ENCODE measurements at regions not wholly inside any gene's neighbourhood (a gene's known extent, or its start where the extent isn't known, plus 50 kb on each side); places are given as distances from the start of the nearest gene placed in this dataset.

DNA sequence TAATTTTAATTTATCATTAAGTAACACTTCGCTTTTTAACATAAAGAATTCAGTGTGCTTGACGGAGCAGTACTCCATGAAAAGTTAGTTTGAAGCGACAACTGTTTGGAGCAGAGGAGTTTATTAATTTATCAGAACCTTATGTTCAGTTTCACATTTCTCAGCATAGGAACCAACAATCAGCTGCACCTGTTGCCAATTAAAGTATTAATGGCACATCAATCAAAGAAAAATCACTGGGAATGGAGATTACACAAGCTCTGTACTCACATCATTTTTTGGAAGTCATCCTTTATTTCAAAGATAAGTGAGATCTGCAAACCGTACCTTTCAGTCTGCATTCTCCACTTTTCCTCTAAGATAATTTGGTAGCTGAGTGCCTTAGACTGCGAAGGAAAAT is 344.6 kb downstream of the LMO4 start:
- in situ Hi-C loops (cut with MboI; ENCODE audit: low sequenced_read_pairs) = no loop called here

DNA sequence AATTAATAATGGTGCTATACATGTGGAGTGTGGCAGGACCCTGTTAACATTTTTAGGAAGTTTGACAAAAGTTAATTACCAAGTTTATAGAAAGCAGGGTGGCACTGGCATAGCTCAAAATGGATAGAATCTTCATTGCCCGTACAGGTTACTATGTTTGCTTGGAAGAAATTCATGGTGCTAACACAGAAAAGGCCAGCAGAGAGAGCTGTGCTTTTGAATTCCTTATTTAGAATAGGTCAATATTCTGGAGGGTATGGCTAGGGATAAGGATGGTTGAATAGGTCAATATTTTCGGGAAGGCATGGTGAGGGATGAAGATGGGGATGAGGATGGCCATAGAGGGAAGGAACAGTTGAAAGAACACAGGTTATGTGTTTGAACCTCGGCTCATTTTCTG is 345.1 kb downstream of the LMO4 start:
- in situ Hi-C loops (cut with MboI; ENCODE audit: low sequenced_read_pairs) = no loop called here

DNA sequence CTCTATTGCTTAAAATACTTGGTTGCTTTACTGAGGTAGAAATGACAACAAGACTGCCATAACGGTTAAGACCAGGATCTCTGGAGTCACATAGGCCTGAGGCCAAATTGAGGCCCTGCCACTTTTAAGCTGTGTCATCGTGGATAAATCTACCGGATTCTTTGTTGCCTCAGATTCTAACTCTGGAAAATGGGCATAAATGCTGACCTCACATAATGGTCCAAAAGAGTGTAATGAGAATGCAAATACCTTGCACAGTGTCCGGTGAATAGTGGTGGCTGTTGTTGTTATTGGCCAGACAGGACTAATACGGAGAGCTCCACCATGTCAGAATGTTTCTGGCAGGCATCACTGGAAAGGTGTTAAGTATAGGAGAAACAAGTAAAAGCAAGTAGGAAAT is 346.1 kb downstream of the LMO4 start:
- in situ Hi-C loops (cut with MboI; ENCODE audit: low sequenced_read_pairs) = no loop called here

DNA sequence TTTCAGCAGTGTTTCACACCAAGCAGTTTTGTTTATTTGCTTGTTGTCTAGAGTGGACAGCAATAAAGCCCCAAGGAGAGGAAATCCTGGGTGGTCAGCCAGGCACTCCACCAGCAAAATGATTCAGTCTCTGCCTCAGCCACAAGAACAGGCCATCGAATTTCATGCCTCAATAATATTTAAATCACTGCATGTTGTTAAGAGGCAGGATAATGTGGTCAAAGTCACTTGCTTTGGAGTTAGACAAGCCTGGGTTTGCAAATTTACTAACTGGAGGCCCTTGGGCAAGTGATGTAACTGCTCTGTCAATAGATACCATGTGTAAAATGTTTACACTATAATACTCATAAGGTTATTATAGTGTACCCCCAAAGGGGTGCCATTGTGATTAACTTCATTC is 349.6 kb downstream of the LMO4 start:
- in situ Hi-C loops (cut with MboI; ENCODE audit: low sequenced_read_pairs) = no loop called here

DNA sequence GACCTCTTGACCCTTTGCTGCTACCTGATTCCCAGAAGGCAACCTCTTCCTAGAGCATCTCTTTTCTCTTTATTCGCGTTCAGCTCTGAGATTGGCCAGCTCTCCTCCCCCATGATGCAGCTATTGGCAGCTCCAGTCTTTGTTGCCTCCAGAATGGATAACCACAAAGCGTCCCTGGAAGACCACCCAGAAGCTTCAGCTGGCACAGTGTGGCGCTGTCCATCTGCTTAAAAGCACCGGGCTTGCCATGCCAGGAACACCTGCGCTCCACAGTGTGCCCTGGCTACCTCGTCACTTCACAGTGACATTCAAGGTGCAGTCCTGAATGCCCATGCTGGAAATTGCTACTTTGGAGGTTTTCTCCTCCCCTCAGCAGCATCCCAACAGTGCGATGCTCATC is 353.9 kb downstream of the LMO4 start:
- in situ Hi-C loops (cut with MboI; ENCODE audit: low sequenced_read_pairs) = no loop called here

DNA sequence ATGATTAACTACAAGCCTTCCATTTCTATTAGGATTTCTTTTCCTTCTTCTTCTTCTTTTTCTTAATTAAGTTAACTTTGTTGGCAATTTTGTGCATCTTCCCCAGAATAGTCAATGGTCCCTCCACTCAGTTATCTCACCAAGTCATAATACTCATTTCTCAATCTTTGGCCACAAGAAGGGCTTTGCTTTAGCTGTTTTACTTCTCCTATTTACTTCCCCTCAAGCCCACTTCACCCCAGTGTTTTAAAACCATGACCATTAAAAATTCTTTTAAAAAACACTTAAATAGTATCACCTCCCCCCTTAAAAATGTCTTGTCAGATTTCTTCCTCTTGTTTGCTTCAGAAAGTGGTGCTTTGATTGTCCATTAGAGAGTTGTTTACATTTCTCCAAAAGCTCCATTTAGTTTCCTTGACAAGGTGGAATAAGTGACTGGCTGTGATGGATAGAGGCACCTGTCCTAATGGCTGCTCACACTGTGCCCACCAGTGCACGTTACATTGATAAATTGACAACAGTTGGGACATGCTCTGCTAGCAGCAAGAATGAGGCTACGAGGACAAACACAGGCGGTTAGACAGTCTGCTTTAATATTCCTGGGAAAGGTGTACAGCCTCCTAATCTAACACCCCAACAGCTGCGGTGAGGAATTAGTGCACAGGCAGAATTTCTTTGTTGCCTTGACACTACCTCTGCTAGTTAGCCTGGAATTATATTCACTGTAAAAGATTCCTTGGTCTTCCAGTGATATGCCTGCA is 354.7 kb downstream of the LMO4 start:
- in situ Hi-C loops (cut with MboI; ENCODE audit: low sequenced_read_pairs) = no loop called here

DNA sequence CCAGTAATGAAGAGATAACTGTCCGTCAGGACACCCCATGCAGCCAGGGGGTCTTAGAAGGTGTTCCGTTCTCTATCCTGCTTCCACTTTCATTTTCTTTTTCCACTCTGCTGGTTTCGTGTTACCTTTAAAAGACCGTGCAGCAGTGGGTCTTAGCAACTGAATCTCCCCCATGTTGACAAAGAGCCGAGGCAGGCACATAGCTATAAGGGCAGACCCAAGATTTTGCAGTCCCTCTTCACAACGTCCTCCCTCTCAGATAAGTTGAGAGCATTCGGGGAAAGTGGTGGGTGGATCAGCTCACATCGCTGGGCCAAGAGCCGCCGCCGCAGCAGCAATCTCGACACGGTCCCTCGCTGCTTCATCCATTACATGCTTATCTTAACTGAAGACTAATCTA is 355.5 kb downstream of the LMO4 start:
- in situ Hi-C loops (cut with MboI; ENCODE audit: low sequenced_read_pairs) = no loop called here

DNA sequence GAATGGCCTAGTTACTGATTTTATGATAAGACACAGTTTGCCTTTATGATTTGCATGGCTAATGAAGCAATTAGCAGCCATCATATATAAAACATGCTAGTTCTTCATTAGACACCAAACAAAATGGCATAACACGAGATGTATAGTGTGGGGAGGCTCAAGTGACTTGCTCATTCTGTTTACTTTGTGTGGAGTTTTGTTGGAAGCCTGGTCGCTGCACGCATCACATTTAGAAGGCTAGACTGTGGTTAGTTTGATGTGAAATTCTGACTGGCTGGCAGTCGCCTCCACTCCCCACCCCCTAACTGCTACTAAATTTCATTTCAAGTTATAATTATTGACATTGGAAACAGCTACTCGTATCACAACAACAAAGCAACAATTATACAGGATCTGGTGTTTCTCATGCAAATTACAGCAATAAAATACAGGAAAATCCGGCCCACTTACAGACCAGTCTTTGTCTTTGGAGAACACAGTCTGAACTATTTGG is 356.1 kb downstream of the LMO4 start:
- in situ Hi-C loops (cut with MboI; ENCODE audit: low sequenced_read_pairs) = no loop called here

DNA sequence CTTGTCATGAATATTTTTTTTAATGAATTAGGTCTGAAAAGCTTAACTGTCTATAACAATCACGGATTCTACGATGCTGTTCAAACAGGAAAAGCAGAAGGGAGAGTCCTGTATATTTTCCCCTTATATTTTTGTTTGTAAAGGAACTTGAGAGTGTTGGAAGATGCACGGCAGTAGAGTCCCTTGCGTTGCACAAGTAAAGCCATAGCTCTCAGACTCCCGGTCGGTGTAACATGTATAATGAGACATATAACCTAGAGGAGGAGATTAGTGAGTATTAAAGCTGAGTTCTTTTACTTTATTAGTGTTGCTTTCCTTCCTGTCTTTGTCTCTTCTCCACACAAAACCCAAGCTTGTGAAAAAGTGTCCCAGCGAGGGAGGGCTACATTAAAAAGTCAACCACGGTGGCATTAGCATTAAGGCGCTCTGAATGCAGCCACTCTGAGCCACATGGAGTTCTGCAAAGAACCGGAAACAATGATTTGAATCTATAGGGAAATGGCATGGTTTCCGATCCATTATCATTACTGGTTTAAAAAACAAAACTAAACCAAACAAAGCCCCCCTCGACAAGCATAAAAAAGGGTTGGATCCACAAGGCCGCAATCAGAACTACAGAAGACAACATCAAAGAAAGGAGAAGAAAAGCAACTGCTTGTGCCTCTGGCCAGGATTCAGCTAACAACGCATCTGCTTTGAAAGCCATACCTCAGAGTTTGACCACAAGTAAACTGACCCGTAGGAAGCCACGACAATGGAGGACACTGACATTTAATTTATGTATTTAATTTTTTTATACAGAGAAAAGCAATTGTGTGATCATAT is 356.8 kb downstream of the LMO4 start:
- in situ Hi-C loops (cut with MboI; ENCODE audit: low sequenced_read_pairs) = no loop called here

DNA sequence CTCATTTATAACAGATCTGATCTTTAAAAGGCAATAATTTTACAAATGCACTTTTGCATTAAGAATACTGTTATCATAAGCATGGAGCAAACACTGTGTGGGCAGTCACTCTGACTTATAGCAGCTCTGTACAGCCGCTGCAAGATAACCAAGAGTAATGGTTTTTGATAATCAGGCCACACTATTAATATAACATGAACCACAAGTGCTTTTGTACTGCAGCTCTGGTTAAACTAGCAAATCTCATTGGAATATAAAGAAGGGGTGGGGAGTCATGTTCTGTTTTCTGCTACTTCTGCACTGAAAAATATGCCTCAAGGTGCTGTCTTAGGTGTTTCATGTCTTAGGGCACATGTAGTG is 357.4 kb downstream of the LMO4 start:
- in situ Hi-C loops (cut with MboI; ENCODE audit: low sequenced_read_pairs) = no loop called here

DNA sequence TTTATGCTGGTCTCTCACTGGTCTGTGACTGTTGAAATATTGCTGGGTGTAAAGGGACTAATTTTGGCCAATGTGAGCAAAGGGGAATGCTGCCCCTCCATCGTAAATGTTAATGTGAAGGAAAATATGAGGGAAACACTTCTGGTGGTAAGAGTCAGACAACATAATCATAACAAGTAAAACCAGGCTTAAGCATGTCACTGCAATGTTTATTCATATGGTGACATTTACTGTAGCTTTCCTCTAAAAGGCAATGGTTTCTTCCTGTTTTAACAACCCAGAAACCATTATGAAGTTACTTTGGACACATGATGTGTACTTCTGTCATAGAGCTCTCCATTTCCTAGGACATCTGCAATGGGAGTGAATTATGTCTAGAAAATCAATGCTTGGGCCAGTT is 358.0 kb downstream of the LMO4 start:
- in situ Hi-C loops (cut with MboI; ENCODE audit: low sequenced_read_pairs) = no loop called here

DNA sequence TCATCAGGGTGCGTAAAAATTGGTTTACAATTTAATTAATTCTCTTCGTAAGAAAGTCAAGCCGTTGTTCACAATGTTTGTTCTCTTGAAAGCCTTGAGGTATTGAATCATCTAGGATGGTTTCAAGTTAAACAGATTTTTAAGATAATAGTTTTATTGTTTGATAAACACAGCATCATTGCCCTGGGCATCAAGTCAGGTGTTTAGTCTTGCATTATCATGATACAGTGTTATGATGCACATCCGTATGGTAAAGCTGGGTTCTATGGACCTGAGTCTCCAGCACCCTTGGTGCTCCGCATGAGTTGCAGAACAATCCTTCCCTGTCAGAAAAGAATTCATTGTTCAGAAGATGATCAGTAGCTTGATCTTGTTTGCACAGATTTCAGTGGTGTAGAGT is 359.5 kb downstream of the LMO4 start:
- in situ Hi-C loops (cut with MboI; ENCODE audit: low sequenced_read_pairs) = no loop called here

DNA sequence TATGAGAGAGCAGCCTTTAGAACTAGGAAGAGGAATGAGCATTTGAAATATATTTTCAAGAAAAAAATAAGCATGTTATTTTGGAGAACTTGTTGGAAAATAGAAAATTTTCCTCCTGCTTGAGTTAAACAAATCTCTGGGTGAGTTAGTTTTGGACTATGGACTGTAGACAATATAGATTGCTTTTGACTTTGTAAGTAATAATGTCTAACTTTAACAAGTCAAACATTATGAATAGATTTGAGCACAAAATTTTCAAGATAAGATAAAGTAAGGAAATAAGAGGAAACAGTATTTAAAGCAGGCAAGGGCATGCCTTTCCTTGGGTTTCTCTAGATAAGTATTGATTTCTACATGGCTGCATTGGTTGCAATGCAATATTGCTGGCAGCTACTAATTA is 360.8 kb downstream of the LMO4 start:
- in situ Hi-C loops (cut with MboI; ENCODE audit: low sequenced_read_pairs) = no loop called here

DNA sequence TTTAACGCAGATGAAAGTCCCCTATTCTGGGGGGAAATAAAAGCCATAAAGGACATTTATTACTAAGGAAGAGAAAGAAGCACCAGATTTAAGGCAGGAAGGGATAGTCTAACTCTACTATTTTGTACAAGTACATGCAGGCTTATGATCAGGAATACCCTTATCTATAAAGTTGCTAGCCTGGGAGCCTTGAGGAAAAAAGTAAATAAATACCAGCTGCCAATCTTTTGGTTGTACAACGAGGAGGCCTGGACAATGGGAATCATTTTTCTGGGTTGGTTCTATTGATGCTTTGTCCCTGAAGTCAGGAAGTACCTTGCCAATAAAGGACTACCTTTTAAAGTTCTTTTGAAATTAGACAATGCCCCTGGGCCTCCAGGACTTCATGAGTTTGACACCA is 367.8 kb downstream of the LMO4 start:
- in situ Hi-C loops (cut with MboI; ENCODE audit: low sequenced_read_pairs) = no loop called here

DNA sequence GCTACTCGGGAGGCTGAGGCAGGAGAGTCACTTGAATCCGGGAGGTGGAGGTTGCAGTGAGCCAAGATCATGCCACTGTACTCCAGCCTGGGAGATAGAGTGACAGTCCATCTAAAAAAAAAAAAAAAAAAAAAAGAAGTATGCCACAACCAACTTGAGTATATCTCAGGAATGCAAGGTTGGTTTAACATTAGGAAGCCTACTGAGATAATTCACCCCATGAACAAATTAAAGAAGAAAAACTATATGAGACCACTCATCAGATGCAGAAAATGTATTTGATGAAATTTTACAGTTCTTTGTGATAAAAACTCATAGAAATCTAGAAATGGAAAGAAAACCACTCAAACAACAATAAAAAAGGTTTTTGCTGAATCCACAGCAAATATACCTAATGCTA is 373.8 kb downstream of the LMO4 start:
- in situ Hi-C loops (cut with MboI; ENCODE audit: low sequenced_read_pairs) = no loop called here

DNA sequence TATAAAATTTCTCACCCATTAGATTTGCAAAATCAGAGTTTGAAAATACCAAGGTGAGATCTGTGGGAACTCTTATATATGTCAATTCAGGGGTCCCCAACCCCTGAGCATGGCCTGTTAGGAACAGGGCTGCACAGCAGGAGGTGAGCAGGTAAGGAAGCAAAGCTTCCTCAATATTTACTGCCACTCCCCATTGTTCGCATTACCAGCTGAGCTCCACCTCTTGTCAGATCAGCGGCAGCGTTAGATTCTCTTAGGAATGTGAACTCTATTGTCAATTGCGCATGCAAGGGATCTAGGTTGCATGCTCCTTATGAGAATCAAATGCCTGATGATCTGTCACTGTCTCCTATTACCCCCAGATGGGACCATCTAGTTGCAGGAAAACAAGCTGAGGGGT is 376.6 kb downstream of the LMO4 start:
- in situ Hi-C loops (cut with MboI; ENCODE audit: low sequenced_read_pairs) = no loop called here

DNA sequence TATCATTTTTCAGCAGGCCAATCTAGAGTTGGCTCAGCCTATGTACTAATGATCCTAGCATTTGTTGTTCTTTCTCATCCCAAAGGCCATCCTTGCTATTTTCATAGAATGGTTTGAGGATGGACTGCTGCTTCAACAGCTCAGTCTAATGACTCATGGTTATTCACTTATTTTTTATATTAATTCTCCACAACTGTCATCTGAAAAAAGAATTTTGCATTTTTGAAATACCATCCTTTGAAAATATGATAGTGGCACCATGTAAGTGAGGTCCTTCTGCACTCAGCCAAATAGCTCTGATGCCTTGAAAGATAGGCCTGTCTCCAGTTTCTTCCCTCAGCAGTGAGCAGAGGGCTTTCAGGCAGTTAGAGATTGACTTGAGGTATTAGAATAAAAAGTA is 377.5 kb downstream of the LMO4 start:
- in situ Hi-C loops (cut with MboI; ENCODE audit: low sequenced_read_pairs) = no loop called here

DNA sequence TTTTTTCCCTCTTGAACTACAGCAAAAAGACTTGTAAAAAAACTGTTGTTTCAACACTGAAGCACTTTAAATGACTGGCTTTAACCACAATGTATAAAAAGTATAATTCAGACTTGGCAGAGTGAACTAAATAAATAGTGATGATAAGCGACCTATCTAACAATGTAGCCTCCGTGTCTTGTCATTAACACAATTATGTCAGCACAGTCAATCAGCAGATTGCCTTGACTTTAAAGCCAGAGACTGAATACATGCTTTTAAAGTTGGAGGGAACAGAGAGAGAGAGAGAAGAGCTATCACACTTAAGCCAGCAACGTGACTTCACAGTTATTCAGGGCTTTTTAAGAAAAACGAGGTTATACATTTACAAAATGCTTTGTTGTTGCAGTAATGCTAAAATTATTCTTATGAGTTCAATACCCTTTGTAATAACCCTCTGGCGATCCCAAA is 378.1 kb downstream of the LMO4 start:
- in situ Hi-C loops (cut with MboI; ENCODE audit: low sequenced_read_pairs) = no loop called here

DNA sequence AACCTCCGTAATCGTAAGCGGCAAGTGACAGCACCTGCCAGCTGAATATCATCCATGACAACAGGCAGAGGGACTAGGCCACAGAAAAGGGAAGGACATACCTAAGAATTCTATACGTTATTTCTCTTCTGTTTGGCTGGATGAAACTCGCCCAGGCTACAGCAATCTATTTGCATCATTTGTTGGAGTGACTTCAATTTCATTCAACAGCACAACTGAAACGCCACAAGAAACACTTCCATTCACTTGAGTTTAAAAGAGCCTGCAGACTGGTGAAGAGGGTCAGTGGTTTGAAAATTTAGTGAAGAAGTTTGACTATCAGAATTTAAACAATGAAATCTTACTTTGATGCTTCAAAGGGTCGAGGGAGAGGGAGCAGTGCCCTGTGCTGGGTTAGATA is 378.7 kb downstream of the LMO4 start:
- in situ Hi-C loops (cut with MboI; ENCODE audit: low sequenced_read_pairs) = no loop called here

DNA sequence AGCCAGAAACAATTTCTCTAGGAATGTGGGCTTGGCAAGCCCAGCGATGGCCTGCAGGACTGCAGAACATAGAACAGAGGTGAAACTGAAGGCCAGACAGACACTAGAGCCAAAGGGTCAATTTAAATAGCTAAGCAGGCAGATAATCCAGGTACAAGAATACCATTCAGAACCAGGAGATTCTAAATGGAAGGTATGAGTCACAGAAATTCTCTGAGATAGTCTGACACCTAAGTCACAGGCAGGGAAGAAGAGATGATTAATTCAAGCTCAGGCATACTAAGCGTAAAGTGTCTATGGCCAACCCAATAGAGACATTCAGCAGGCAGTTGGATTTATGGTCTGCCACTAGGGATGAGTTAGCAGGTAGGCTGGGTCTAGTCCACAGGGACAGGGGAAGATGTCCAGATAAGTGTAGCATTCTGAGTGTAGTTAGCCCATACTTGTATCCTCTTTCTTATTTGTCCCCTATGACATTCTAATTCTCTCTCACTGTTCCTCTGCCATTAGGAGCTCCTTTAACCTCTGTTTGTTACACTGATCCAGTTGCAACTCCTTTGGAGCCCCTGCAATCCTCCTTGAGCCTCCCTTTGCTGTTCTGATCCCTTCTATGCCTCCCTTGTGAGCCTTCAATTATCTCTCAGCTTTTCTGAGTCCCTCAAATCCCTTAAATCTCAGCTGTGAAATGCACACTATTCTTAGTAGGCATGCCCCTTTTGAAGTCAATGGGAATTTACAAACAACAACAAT is 383.8 kb downstream of the LMO4 start:
- in situ Hi-C loops (cut with MboI; ENCODE audit: low sequenced_read_pairs) = no loop called here

DNA sequence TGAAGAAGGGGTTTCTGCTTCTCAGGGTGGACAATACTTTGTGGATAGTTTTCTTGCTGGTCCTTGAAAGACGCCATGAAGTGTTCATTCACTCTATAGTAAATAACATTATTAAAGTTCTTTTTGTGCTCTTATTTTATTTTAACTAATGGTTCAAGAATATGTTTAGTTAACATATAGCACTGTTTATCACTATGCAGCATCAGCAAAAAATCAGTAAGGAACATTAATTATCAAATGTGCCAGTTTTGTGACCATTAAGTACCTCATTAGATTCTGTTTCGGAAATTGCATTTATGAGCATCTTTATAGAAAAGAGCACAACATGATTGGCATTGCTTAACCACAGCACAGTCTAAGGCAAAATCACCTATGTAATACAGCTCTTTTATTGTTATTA is 385.6 kb downstream of the LMO4 start:
- in situ Hi-C loops (cut with MboI; ENCODE audit: low sequenced_read_pairs) = no loop called here

DNA sequence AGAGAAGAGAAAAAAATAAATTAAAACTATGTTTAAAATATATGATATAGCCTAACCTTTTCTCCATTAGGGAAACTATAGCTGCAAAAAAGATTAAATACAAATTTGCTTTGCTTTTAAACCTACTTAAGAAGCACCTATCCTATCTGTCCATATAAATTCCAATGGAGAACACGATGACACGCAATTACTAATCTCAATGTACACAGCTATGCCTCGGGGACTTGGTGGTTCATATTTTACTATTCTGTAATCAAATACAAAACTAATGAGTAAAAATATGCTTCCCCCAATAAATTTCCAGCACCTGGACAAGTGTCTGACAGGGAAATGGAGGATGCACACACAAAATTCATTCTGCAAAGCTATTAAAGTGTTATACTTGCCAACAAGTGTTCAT is 386.4 kb downstream of the LMO4 start:
- in situ Hi-C loops (cut with MboI; ENCODE audit: low sequenced_read_pairs) = no loop called here
